WTC11 (cell line): ENCODE measurements at regions not wholly inside any gene's neighbourhood (a gene's known extent, or its start where the extent isn't known, plus 50 kb on each side); places are given as distances from the start of the nearest gene placed in this dataset.

Experiments
- ATAC-seq: fragments of 200-7000 bp; cut with Tn5 transposase; 2 replicates; pipeline ENCODE4 v1.10.0; 2021; ENCODE audit warnings: mild to moderate bottlenecking, moderate library complexity
- CTCF ChIA-PET: fragments of 300-600 bp; sonication (Branson Sonifier 250); formaldehyde crosslinking; loops from one replicate; lab custom pipeline; 2021; ENCODE audit warnings: antibody characterized with exemption; lab: Charles Lee
- POLR2A ChIA-PET: fragments of 350-600 bp; sonication (Branson Sonifier 250); formaldehyde crosslinking; loops from one replicate; lab custom pipeline; 2021; ENCODE audit warnings: antibody characterized with exemption; lab: Charles Lee
- DNase-seq: peaks from one replicate; pipeline ENCODE4 v3.0.0; 2021; ENCODE audit warnings: low spot score
- H3K27ac Mint-ChIP-seq: 2 replicates; pipeline ENCODE4 v1.8.0; 2021; ENCODE audit warnings: mixed read lengths
- H3K27me3 Mint-ChIP-seq: 2 replicates; pipeline ENCODE4 v1.8.0; 2021; ENCODE audit warnings: low read depth, mild to moderate bottlenecking, moderate library complexity, mixed read lengths
- H3K36me3 Mint-ChIP-seq: 2 replicates; pipeline ENCODE4 v1.8.0; 2021; ENCODE audit warnings: mixed read lengths
- H3K4me1 Mint-ChIP-seq: 2 replicates; pipeline ENCODE4 v1.8.0; 2022; ENCODE audit warnings: mixed read lengths
- H3K4me3 Mint-ChIP-seq: 2 replicates; pipeline ENCODE4 v1.8.0; 2021; ENCODE audit warnings: mild to moderate bottlenecking, moderate library complexity, mixed read lengths
- H3K9me3 Mint-ChIP-seq: 2 replicates; pipeline ENCODE4 v1.8.0; 2021; ENCODE audit warnings: mixed read lengths
- CBFB ChIP-seq: sonication (generic); formaldehyde crosslinking; IDR thresholded peaks from 2 replicates; pipeline ENCODE4 v1.8.1; 2022; ENCODE audit warnings: mild to moderate bottlenecking, low read depth, missing genetic modification reagents
- E2F1 ChIP-seq: sonication (generic); formaldehyde crosslinking; IDR thresholded peaks from 2 replicates; pipeline ENCODE4 v1.8.0; 2022; ENCODE audit warnings: mild to moderate bottlenecking, missing genetic modification reagents
- E2F5 ChIP-seq: sonication (generic); formaldehyde crosslinking; IDR thresholded peaks from 2 replicates; pipeline ENCODE4 v1.8.1; 2022; ENCODE audit warnings: mild to moderate bottlenecking, moderate library complexity, missing genetic modification reagents
- FOXJ3 ChIP-seq: sonication (generic); formaldehyde crosslinking; IDR thresholded peaks from 2 replicates; pipeline ENCODE4 v1.9.0; 2021; ENCODE audit warnings: missing genetic modification reagents, mild to moderate bottlenecking, borderline replicate concordance
- IRF2 ChIP-seq: sonication (generic); formaldehyde crosslinking; IDR thresholded peaks from 2 replicates; pipeline ENCODE4 v1.8.0; 2022; ENCODE audit warnings: low read depth, missing genetic modification reagents, borderline replicate concordance
- JAZF1 ChIP-seq: fragments of 250-450 bp; sonication (Bioruptor Pico); IDR thresholded peaks from 2 replicates; pipeline ENCODE4 v1.9.0; 2021; ENCODE audit warnings: moderate library complexity, mild to moderate bottlenecking, inconsistent platforms
- KAT7 ChIP-seq: sonication (generic); formaldehyde crosslinking; IDR thresholded peaks from 2 replicates; pipeline ENCODE4 v1.8.1; 2023; ENCODE audit warnings: missing genetic modification reagents, mild to moderate bottlenecking, borderline replicate concordance
- MXD4 ChIP-seq: fragments of 250-450 bp; sonication (Bioruptor Pico); IDR thresholded peaks from 2 replicates; pipeline ENCODE4 v1.8.0; 2021; ENCODE audit warnings: mild to moderate bottlenecking, moderate library complexity, borderline replicate concordance
- NR2C2 ChIP-seq: sonication (generic); formaldehyde crosslinking; IDR thresholded peaks from 2 replicates; pipeline ENCODE4 v1.8.0; 2022; ENCODE audit warnings: mild to moderate bottlenecking, missing genetic modification reagents
- PRDM15 ChIP-seq: sonication (generic); formaldehyde crosslinking; IDR thresholded peaks from 2 replicates; pipeline ENCODE4 v1.8.0; 2022; ENCODE audit warnings: missing genetic modification reagents
- PREB ChIP-seq: sonication (generic); formaldehyde crosslinking; IDR thresholded peaks from 2 replicates; pipeline ENCODE4 v1.8.1; 2022; ENCODE audit warnings: mild to moderate bottlenecking, missing genetic modification reagents, moderate library complexity, borderline replicate concordance
- RELA ChIP-seq: sonication (generic); formaldehyde crosslinking; IDR thresholded peaks from 2 replicates; pipeline ENCODE4 v1.8.1; 2022; ENCODE audit warnings: missing genetic modification reagents, mild to moderate bottlenecking, borderline replicate concordance
- SOX15 ChIP-seq: fragments of 250-450 bp; sonication (Bioruptor Pico); IDR thresholded peaks from 2 replicates; pipeline ENCODE4 v1.9.0; 2021; ENCODE audit warnings: mild to moderate bottlenecking
- STAT6 ChIP-seq: sonication (generic); formaldehyde crosslinking; conservative IDR thresholded peaks from 2 replicates; pipeline ENCODE4 v1.8.1; 2023; ENCODE audit warnings: mild to moderate bottlenecking, low read depth, missing genetic modification reagents, moderate library complexity
- ZNF138 ChIP-seq: sonication (generic); formaldehyde crosslinking; conservative IDR thresholded peaks from 2 replicates; pipeline ENCODE4 v1.8.1; 2022; ENCODE audit warnings: mild to moderate bottlenecking, moderate library complexity, missing genetic modification reagents
- ZNF219 ChIP-seq: sonication (generic); formaldehyde crosslinking; IDR thresholded peaks from 2 replicates; pipeline ENCODE4 v1.8.0; 2023; ENCODE audit warnings: missing genetic modification reagents, mild to moderate bottlenecking, borderline replicate concordance
- ZNF263 ChIP-seq: sonication (generic); formaldehyde crosslinking; IDR thresholded peaks from 2 replicates; pipeline ENCODE4 v1.8.1; 2022; ENCODE audit warnings: low read depth, mild to moderate bottlenecking, moderate library complexity, missing genetic modification reagents
- ZNF425 ChIP-seq: fragments of 250-450 bp; sonication (Bioruptor Pico); conservative IDR thresholded peaks from 2 replicates; pipeline ENCODE4 v1.9.0; 2021; ENCODE audit warnings: mild to moderate bottlenecking

GRCh38 chr22:49716441-49716840 is 111.2 kb downstream of the BRD1 start:
- Mint-ChIP-seq H3K4me3 (no peak overlapping the region), H3K27ac (no peak overlapping the region), H3K9me3 (peaks cover 3% of the 10 kb centered on the region), H3K27me3 (peaks cover 2% of the 10 kb centered on the region), H3K36me3 (no peaks in the 10 kb centered on the region), H3K4me1 (peaks cover 15% of the 10 kb centered on the region)
- CTCF ChIA-PET: no interaction called here
- TF ChIP-seq ZNF138 (CRISPR knock-in tag) (no peak), STAT6 (CRISPR knock-in tag) (no peak), IRF2 (CRISPR knock-in tag) (no peak), MXD4 (CRISPR knock-in tag) (no peak), RELA (CRISPR knock-in tag) (no peak), CBFB (CRISPR knock-in tag) (no peak), NR2C2 (CRISPR knock-in tag) (no peak)
- POLR2A ChIA-PET: no interaction called here
- ATAC-seq: no peak; the same call in 1 of the 2 replicates
- DNase-seq: no peak

GRCh38 chr22:49715450-49715849 is 112.2 kb downstream of the BRD1 start:
- Mint-ChIP-seq H3K4me3 (no peak overlapping the region), H3K27ac (no peak overlapping the region), H3K27me3 (peaks cover 2% of the 10 kb centered on the region), H3K9me3 (peaks cover 3% of the 10 kb centered on the region), H3K4me1 (peaks cover 15% of the 10 kb centered on the region), H3K36me3 (no peaks in the 10 kb centered on the region)
- ChIA-PET POLR2A (no interaction called here), CTCF (no interaction called here)
- no peak for ATAC-seq
- DNase-seq: no peak
- no peak for TF ChIP-seq ZNF263 (CRISPR knock-in tag)
- no peak for TF ChIP-seq ZNF219 (CRISPR knock-in tag)
- no peak for TF ChIP-seq SOX15
- TF ChIP-seq IRF2 (CRISPR knock-in tag): no peak
- TF ChIP-seq E2F1: no peak
- no peak for TF ChIP-seq KAT7
- TF ChIP-seq E2F5 (CRISPR knock-in tag): no peak
- TF ChIP-seq PREB: no peak
- TF ChIP-seq FOXJ3 (CRISPR knock-in tag): no peak
- TF ChIP-seq STAT6 (CRISPR knock-in tag): no peak
- TF ChIP-seq PRDM15 (CRISPR knock-in tag): no peak
- no peak for TF ChIP-seq JAZF1 (CRISPR knock-in tag)
- no peak for TF ChIP-seq ZNF425 (CRISPR knock-in tag)
- no peak for TF ChIP-seq RELA (CRISPR knock-in tag)
